ENCODE measurements at regions not wholly inside any gene's neighbourhood (a gene's known extent, or its start where the extent isn't known, plus 50 kb on each side); places are given as distances from the start of the nearest gene placed in this dataset.

- no peak for TF ChIP-seq CTCF (IDR thresholded peaks at IDR 0.05)
- no peak for TF ChIP-seq POLR2A (IDR thresholded peaks at IDR 0.05)
- TF ChIP-seq EP300 (IDR thresholded peaks at IDR 0.05) = no peak
Observed at GRCh38 chr2:129752686-129753085, 226.8 kb upstream of the RAB6C start.

Data from ovary (tissue), 3 donors.